ENCODE measurements at regions not wholly inside any gene's neighbourhood (a gene's known extent, or its start where the extent isn't known, plus 50 kb on each side); places are given as distances from the start of the nearest gene placed in this dataset.

GRCh38 chr3:147921051-147921450 is 511.9 kb downstream of the ZIC1 start:
- Histone ChIP-seq H3K27ac (ENCODE audit: control insufficient read depth, insufficient read depth) (no peak overlapping the region), H3K79me2 (ENCODE audit: control insufficient read depth, insufficient read depth, low read length) (no peaks in the 10 kb centered on the region), H4K20me1 (ENCODE audit: control insufficient read depth, insufficient read depth) (no peaks in the 10 kb centered on the region), H3K36me3 (ENCODE audit: control insufficient read depth in 2 of 2, insufficient read depth in 2 of 2, low read length in 1 of 2) (no peaks in the 10 kb centered on the region), H3K4me2 (ENCODE audit: control insufficient read depth, insufficient read depth) (no peak overlapping the region), H3K9ac (ENCODE audit: control insufficient read depth, insufficient read depth, low read length) (no peak overlapping the region), H3K4me3 (no peak overlapping the region), H3K4me1 (ENCODE audit: control insufficient read depth, insufficient read depth, low read length) (no peaks in the 10 kb centered on the region), H3K9me3 (replicated peaks; ENCODE audit: control insufficient read depth, insufficient read depth, low read length) (no peaks in the 10 kb centered on the region), H3K27me3 (replicated peaks in 1 of 2; ENCODE audit: control insufficient read depth in 2 of 2, insufficient read depth in 2 of 2, low read length in 1 of 2) (no peaks in the 10 kb centered on the region), H2AFZ (ENCODE audit: control insufficient read depth, low read depth, low read length) (no peak overlapping the region; the same call in 1 of the 2 replicates)
- WGBS (ENCODE audit: insufficient coverage, insufficient replicate concordance, low lambda C conversion rate, missing lambda C conversion rate): 11% methylated on average over 2 of the region's 2 CpGs
- intact Hi-C loops (cut with micrococcal nuclease; ENCODE audit: unreplicated experiment): no loop called here
- ChIA-PET RAD21 (ENCODE audit: unreplicated experiment) (no interaction called here), SMC1A (ENCODE audit: uncharacterized antibody, unreplicated experiment) (interaction anchor here (0.5 to 1.4 kb wide), 7 partner anchors 9 to 160 kb away, joined by 3 to 4 read pairs (median 3); no protein-coding TSS in a partner anchor), CTCF (interaction anchor here (1.0 kb wide), 1 partner anchor 26 kb away, joined by 3 read pairs; no protein-coding TSS in a partner anchor), POLR2A (no interaction called here)
- DNase-seq (ENCODE audit: low read depth, low spot score) (no peak), ATAC-seq (no peak), FAIRE-seq (no peak)
- TF ChIP-seq BRCA1 (IDR thresholded peaks at IDR 0.05; ENCODE audit: low read depth, low read length) (no peak), POU2F2 (IDR thresholded peaks at IDR 0.05; ENCODE audit: borderline replicate concordance, low read depth, low read length) (no peak), STAT3 (IDR thresholded peaks at IDR 0.05; ENCODE audit: low read depth, low read length) (no peak)
- TF ChIP-seq, protein P1, sequence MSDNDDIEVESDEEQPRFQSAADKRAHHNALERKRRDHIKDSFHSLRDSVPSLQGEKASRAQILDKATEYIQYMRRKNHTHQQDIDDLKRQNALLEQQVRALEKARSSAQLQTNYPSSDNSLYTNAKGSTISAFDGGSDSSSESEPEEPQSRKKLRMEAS (IDR thresholded peaks at IDR 0.05; ENCODE audit: low read depth, low read length): no peak
- no TSS peak for BruUV-seq (replicated peaks)
- in situ Hi-C loops (cut with MboI): no loop called here

DNA sequence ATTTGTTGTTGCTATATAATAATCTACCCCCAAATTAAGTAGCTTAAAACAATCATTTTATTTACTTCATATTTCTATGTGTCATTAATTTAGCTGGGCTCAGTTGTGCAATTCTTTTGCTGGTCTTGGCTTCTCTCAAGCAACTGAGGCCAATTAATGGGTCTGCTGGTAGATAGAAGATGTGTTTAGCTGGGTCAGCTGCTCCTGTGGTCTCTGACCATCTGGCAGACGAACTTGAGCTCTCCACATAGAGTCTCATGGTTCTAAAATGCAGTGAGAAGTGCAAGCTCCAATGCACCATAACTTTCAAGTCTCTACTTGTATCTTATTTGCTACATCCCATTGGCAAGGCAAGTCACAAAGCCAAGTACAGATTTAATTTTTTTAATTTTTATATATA is 515.6 kb downstream of the ZIC1 start:
- POLR2A ChIA-PET: no interaction called here
- Histone ChIP-seq H2AFZ (ENCODE audit: control insufficient read depth, low read depth, low read length) (no peak overlapping the region), H3K4me2 (ENCODE audit: control insufficient read depth, insufficient read depth) (no peak overlapping the region), H3K79me2 (ENCODE audit: control insufficient read depth, insufficient read depth, low read length) (no peaks in the 10 kb centered on the region), H3K4me1 (ENCODE audit: control insufficient read depth, insufficient read depth, low read length) (no peaks in the 10 kb centered on the region), H3K9ac (ENCODE audit: control insufficient read depth, insufficient read depth, low read length) (no peak overlapping the region), H3K27ac (ENCODE audit: control insufficient read depth, insufficient read depth) (no peak overlapping the region), H4K20me1 (ENCODE audit: control insufficient read depth, insufficient read depth) (no peaks in the 10 kb centered on the region), H3K36me3 (ENCODE audit: control insufficient read depth in 2 of 2, insufficient read depth in 2 of 2, low read length in 1 of 2) (no peaks in the 10 kb centered on the region), H3K27me3 (replicated peaks in 1 of 2; ENCODE audit: control insufficient read depth in 2 of 2, insufficient read depth in 2 of 2, low read length in 1 of 2) (no peaks in the 10 kb centered on the region), H3K4me3 (no peak overlapping the region), H3K9me3 (replicated peaks; ENCODE audit: control insufficient read depth, insufficient read depth, low read length) (no peaks in the 10 kb centered on the region)
- RAD21 ChIA-PET (ENCODE audit: unreplicated experiment): interaction anchor here (0.8 to 1.1 kb wide), 3 partner anchors 10 to 149 kb away, joined by 3 read pairs; no protein-coding TSS in a partner anchor
- BruUV-seq (replicated peaks): no TSS peak
- WGBS (ENCODE audit: insufficient coverage, insufficient replicate concordance, low lambda C conversion rate, missing lambda C conversion rate): 0% methylated on average over 1 of the region's 1 CpG
- intact Hi-C loops (cut with micrococcal nuclease; ENCODE audit: unreplicated experiment): no loop called here
- TF ChIP-seq SMAD1 (IDR thresholded peaks at IDR 0.05; ENCODE audit: low read depth, partially characterized antibody) (no peak), CHD2 (IDR thresholded peaks at IDR 0.05; ENCODE audit: borderline replicate concordance, low read depth, low read length) (no peak), CBFB (IDR thresholded peaks at IDR 0.05; ENCODE audit: low read depth) (no peak), CHD1 (IDR thresholded peaks at IDR 0.05; ENCODE audit: low read depth, low read length) (no peak), GABPA (IDR thresholded peaks at IDR 0.05; ENCODE audit: low read depth) (no peak), ASH2L (IDR thresholded peaks at IDR 0.05; ENCODE audit: borderline replicate concordance, low read depth) (no peak), TCF12 (IDR thresholded peaks at IDR 0.05; ENCODE audit: low read depth, low read length) (no peak)
- TF ChIP-seq, protein P2, sequence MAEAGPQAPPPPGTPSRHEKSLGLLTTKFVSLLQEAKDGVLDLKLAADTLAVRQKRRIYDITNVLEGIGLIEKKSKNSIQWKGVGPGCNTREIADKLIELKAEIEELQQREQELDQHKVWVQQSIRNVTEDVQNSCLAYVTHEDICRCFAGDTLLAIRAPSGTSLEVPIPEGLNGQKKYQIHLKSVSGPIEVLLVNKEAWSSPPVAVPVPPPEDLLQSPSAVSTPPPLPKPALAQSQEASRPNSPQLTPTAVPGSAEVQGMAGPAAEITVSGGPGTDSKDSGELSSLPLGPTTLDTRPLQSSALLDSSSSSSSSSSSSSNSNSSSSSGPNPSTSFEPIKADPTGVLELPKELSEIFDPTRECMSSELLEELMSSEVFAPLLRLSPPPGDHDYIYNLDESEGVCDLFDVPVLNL (IDR thresholded peaks at IDR 0.05; ENCODE audit: low read depth, low read length): no peak
- SMC1A ChIA-PET (ENCODE audit: uncharacterized antibody, unreplicated experiment): interaction anchor here (0.6 to 4.1 kb wide), 8 partner anchors 9 to 153 kb away, joined by 3 to 25 read pairs (median 3); no protein-coding TSS in a partner anchor
- in situ Hi-C loops (cut with MboI): no loop called here
- DNase-seq (ENCODE audit: low read depth, low spot score) (no peak), ATAC-seq (no peak), FAIRE-seq (no peak)
- CTCF ChIA-PET: interaction anchor here (0.6 to 1.7 kb wide), 5 partner anchors 9 to 153 kb away, joined by 3 to 5 read pairs (median 4); no protein-coding TSS in a partner anchor
